OCI-LY1 (cell line): ENCODE measurements at regions not wholly inside any gene's neighbourhood (a gene's known extent, or its start where the extent isn't known, plus 50 kb on each side); places are given as distances from the start of the nearest gene placed in this dataset.

Source experiments
- CTCF ChIP-seq: fragments of 200-600 bp; sonication (generic), shearing (Covaris generic); IDR thresholded peaks from 2 replicates; pipeline ENCODE4 v1.5.1; 2017; ENCODE audit warnings: mild to moderate bottlenecking, antibody characterized with exemption, low read length, moderate library complexity, mixed read lengths
- EZH2 ChIP-seq: fragments of 200-600 bp; sonication (generic), shearing (Covaris generic); IDR thresholded peaks from 2 replicates; pipeline ENCODE4 v1.8.0; 2017; ENCODE audit warnings: borderline replicate concordance, mixed run types, mild to moderate bottlenecking, antibody characterized with exemption, low read length, moderate library complexity, mixed read lengths

GRCh38 chr15:79543097-79543496, 111.0 kb downstream of the MINAR1 start:
- TF ChIP-seq CTCF (no peak), EZH2 (no peak)
